H9 (cell line): ENCODE measurements at regions not wholly inside any gene's neighbourhood (a gene's known extent, or its start where the extent isn't known, plus 50 kb on each side); places are given as distances from the start of the nearest gene placed in this dataset.

ENCODE experiments used
- DNase-seq: peaks from one replicate; pipeline ENCODE4 v3.0.0-alpha.2; 2017
- H2AFZ ChIP-seq: one replicate; pipeline ENCODE4 v1.6.1; 2013; ENCODE audit warnings: mild to moderate bottlenecking, low read length, control low read depth, moderate library complexity
- H2AK5ac ChIP-seq: 2 replicates; pipeline ENCODE4 v1.6.1; 2013; ENCODE audit warnings: low read length, control low read depth, mixed read lengths; ENCODE audit not compliant: insufficient read length
- H2BK120ac ChIP-seq: one replicate; pipeline ENCODE4 v1.6.1; 2013; ENCODE audit warnings: low read depth, mild to moderate bottlenecking, low read length, control low read depth, inconsistent platforms; ENCODE audit not compliant: poor library complexity, severe bottlenecking
- H2BK12ac ChIP-seq: 2 replicates; pipeline ENCODE4 v1.6.1; 2013; ENCODE audit warnings: low read length, control low read depth, mixed read lengths, low read depth; ENCODE audit not compliant: insufficient read length
- H2BK15ac ChIP-seq: 2 replicates; pipeline ENCODE4 v1.6.1; 2013; ENCODE audit warnings: low read depth, low read length, control low read depth
- H2BK20ac ChIP-seq: one replicate; pipeline ENCODE4 v1.6.1; 2013; ENCODE audit warnings: low read depth, mild to moderate bottlenecking, low read length, control low read depth, inconsistent platforms; ENCODE audit not compliant: poor library complexity, severe bottlenecking
- H2BK5ac ChIP-seq: 2 replicates; pipeline ENCODE4 v1.6.1; 2013; ENCODE audit warnings: low read length, control low read depth, mixed read lengths; ENCODE audit not compliant: insufficient read length
- H3K14ac ChIP-seq: 2 replicates; pipeline ENCODE4 v1.6.1; 2013; ENCODE audit warnings: low read length, control low read depth; ENCODE audit not compliant: insufficient read depth
- H3K18ac ChIP-seq: 2 replicates; pipeline ENCODE4 v1.6.1; 2013; ENCODE audit warnings: low read depth, mild to moderate bottlenecking, mixed read lengths, low read length, control low read depth; ENCODE audit not compliant: insufficient read length
- H3K23ac ChIP-seq: 2 replicates; pipeline ENCODE4 v1.6.1; 2013; ENCODE audit warnings: low read length, control low read depth, mixed read lengths, low read depth; ENCODE audit not compliant: insufficient read length
- H3K23me2 ChIP-seq: 2 replicates; pipeline ENCODE4 v1.6.1; 2013; ENCODE audit warnings: low read depth, mild to moderate bottlenecking, mixed read lengths, low read length, control low read depth; ENCODE audit not compliant: insufficient read length, poor library complexity, severe bottlenecking
- H3K27ac ChIP-seq: 2 replicates; pipeline ENCODE4 v1.5.1; 2013; ENCODE audit warnings: low read length, control low read depth, mixed read lengths, low read depth; ENCODE audit not compliant: insufficient read length
- H3K27me3 ChIP-seq: 2 replicates; pipeline ENCODE4 v1.6.1; 2013; ENCODE audit warnings: low read length, control low read depth, inconsistent platforms; ENCODE audit not compliant: insufficient read depth
- H3K4ac ChIP-seq: 2 replicates; pipeline ENCODE4 v1.6.1; 2013; ENCODE audit warnings: low read depth, mild to moderate bottlenecking, control low read depth, inconsistent platforms, low read length, moderate library complexity
- H3K4me1 ChIP-seq: 2 replicates; pipeline ENCODE4 v1.6.1; 2013; ENCODE audit warnings: low read length, control low read depth, inconsistent platforms; ENCODE audit not compliant: insufficient read depth
- H3K4me2 ChIP-seq: 2 replicates; pipeline ENCODE4 v1.6.1; 2013; ENCODE audit warnings: low read length, control low read depth, mixed read lengths; ENCODE audit not compliant: insufficient read length, insufficient read depth
- H3K56ac ChIP-seq: 2 replicates; pipeline ENCODE4 v1.6.1; 2013; ENCODE audit warnings: low read depth, mild to moderate bottlenecking, mixed read lengths, low read length, control low read depth; ENCODE audit not compliant: insufficient read length
- H3K79me1 ChIP-seq: 2 replicates; pipeline ENCODE4 v1.6.1; 2013; ENCODE audit warnings: low read depth, mild to moderate bottlenecking, moderate library complexity, low read length, control low read depth, inconsistent platforms; ENCODE audit not compliant: insufficient read depth, poor library complexity, severe bottlenecking
- H3K79me2 ChIP-seq: 2 replicates; pipeline ENCODE4 v1.6.1; 2013; ENCODE audit warnings: low read length, control low read depth, inconsistent platforms; ENCODE audit not compliant: insufficient read depth
- H3K9ac ChIP-seq: 2 replicates; pipeline ENCODE4 v1.6.1; 2013; ENCODE audit warnings: low read length, control low read depth, mixed read lengths; ENCODE audit not compliant: insufficient read length; ENCODE audit errors: extremely low read depth
- H3K9me3 ChIP-seq: one replicate; pipeline ENCODE4 v1.6.1; 2013; ENCODE audit warnings: low read depth, low read length, inconsistent platforms; ENCODE audit not compliant: control insufficient read depth
- H3T11ph ChIP-seq: one replicate; pipeline ENCODE4 v1.6.1; 2013; ENCODE audit warnings: mild to moderate bottlenecking, low read length, control low read depth, inconsistent platforms
- H4K20me1 ChIP-seq: one replicate; pipeline ENCODE4 v1.6.1; 2013; ENCODE audit not compliant: control insufficient read depth, insufficient read length, insufficient read depth
- H4K5ac ChIP-seq: 2 replicates; pipeline ENCODE4 v1.6.1; 2013; ENCODE audit warnings: low read depth, mild to moderate bottlenecking, mixed read lengths, low read length, control low read depth; ENCODE audit not compliant: insufficient read length
- H4K8ac ChIP-seq: replicated peaks from 2 replicates; pipeline ENCODE4 v1.6.1; 2013; ENCODE audit warnings: low read length, control low read depth, mixed read lengths, low read depth; ENCODE audit not compliant: insufficient read length
- H4K91ac ChIP-seq: 2 replicates; pipeline ENCODE4 v1.6.1; 2013; ENCODE audit warnings: low read depth, mild to moderate bottlenecking, moderate library complexity, mixed read lengths, low read length, control low read depth; ENCODE audit not compliant: insufficient read length
- H3K27ac Mint-ChIP-seq, 3 experiments: 2 replicates in 2 of 3; 3 replicates in 1 of 3; pipeline ENCODE4 v1.8.0; 2020 to 2021; ENCODE audit warnings: mixed read lengths in 3 of 3, mild to moderate bottlenecking in 1 of 3, moderate library complexity in 1 of 3
- H3K27me3 Mint-ChIP-seq: 2 replicates; pipeline ENCODE4 v1.8.0; 2021; ENCODE audit warnings: low read depth, mild to moderate bottlenecking, moderate library complexity, mixed read lengths
- H3K36me3 Mint-ChIP-seq, 3 experiments: 2 replicates in 2 of 3; 3 replicates in 1 of 3; pipeline ENCODE4 v1.8.0; 2020 to 2021; ENCODE audit warnings: low read depth in 3 of 3, mixed read lengths in 3 of 3; ENCODE audit not compliant: insufficient read depth in 1 of 3
- H3K4me1 Mint-ChIP-seq, 2 experiments: 2 replicates each; pipeline ENCODE4 v1.8.0; 2020; ENCODE audit warnings: mixed read lengths in 2 of 2
- H3K4me3 Mint-ChIP-seq, 2 experiments: 2 replicates in 1 of 2; 3 replicates in 1 of 2; pipeline ENCODE4 v1.8.0; 2020 to 2021; ENCODE audit warnings: mild to moderate bottlenecking in 2 of 2, mixed read lengths in 2 of 2, moderate library complexity in 1 of 2
- H3K9me3 Mint-ChIP-seq, 2 experiments: 2 replicates in 1 of 2; 3 replicates in 1 of 2; pipeline ENCODE4 v1.8.0; 2020; ENCODE audit warnings: mild to moderate bottlenecking in 2 of 2, mixed read lengths in 2 of 2, moderate library complexity in 1 of 2
- WGBS: extraction: QIAGEN DNeasy Blood & Tissue Kit; methylation state at CpG from one replicate; pipeline ENCODE4 v1.1.7; 2013; ENCODE audit warnings: missing lambda C conversion rate, low lambda C conversion rate, mixed read lengths; ENCODE audit not compliant: insufficient read length; ENCODE audit errors: extremely low coverage; 5-methylcytosine and 5-hydroxymethylcytosine counted together
- TF ChIP-seq, protein P1 (sequence below): fragments of 200-600 bp; sonication (generic); conservative IDR thresholded peaks from 3 replicates; pipeline ENCODE4 v1.8.0; 2021; ENCODE audit warnings: antibody characterized with exemption, mild to moderate bottlenecking

DNA sequence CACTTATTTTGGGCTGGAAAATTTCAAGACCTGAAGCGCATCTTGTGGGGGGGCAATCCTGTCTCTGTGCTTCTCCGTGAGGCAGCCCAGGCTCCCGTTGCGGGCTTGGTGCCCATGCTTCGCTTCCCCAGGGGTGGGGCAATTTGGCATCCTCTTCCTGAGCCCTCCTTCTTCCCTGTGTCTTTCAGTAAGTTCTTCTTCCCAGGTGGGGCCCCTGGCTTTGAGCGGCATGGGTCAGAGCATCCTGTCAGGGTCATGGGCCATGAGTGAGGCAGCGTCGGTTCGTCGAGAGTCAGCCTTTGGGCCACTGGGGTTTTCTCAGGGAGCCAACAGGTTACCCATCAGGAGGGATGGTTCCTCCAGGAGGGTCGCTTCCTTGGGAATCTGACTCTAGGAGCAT is 200.7 kb downstream of the UBE3A start:
- TF ChIP-seq, protein P1, sequence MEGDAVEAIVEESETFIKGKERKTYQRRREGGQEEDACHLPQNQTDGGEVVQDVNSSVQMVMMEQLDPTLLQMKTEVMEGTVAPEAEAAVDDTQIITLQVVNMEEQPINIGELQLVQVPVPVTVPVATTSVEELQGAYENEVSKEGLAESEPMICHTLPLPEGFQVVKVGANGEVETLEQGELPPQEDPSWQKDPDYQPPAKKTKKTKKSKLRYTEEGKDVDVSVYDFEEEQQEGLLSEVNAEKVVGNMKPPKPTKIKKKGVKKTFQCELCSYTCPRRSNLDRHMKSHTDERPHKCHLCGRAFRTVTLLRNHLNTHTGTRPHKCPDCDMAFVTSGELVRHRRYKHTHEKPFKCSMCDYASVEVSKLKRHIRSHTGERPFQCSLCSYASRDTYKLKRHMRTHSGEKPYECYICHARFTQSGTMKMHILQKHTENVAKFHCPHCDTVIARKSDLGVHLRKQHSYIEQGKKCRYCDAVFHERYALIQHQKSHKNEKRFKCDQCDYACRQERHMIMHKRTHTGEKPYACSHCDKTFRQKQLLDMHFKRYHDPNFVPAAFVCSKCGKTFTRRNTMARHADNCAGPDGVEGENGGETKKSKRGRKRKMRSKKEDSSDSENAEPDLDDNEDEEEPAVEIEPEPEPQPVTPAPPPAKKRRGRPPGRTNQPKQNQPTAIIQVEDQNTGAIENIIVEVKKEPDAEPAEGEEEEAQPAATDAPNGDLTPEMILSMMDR = no peak
- H3K27me3 Mint-ChIP-seq = peaks cover 2% of the 10 kb centered on the region; the same call in 1 of the 2 replicates
- H3K4me1 Mint-ChIP-seq = no peaks in the 10 kb centered on the region
- no peak for DNase-seq
- Histone ChIP-seq H3K23me2 (no peaks in the 10 kb centered on the region), H3K9ac (no peak overlapping the region), H2BK5ac (no peak overlapping the region), H3K18ac (no peak overlapping the region), H3K56ac (no peak overlapping the region), H3K4me1 (no peaks in the 10 kb centered on the region), H3K14ac (no peak overlapping the region), H4K5ac (no peak overlapping the region), H2BK120ac (no peak overlapping the region), H4K8ac (no peak overlapping the region), H3K4me2 (no peak overlapping the region), H4K20me1 (no peaks in the 10 kb centered on the region), H3K79me1 (no peaks in the 10 kb centered on the region), H2AK5ac (no peak overlapping the region), H2AFZ (no peak overlapping the region), H2BK12ac (no peak overlapping the region), H3K27ac (no peak overlapping the region), H3K9me3 (peaks cover 69% of the 10 kb centered on the region), H2BK20ac (no peak overlapping the region), H3K27me3 (no peaks in the 10 kb centered on the region), H3K79me2 (no peaks in the 10 kb centered on the region), H3K4ac (no peak overlapping the region), H3T11ph (no peak overlapping the region), H3K23ac (no peak overlapping the region), H4K91ac (no peak overlapping the region), H2BK15ac (no peak overlapping the region)
- H3K27ac Mint-ChIP-seq = no peak overlapping the region
- no peak overlapping the region; a peak in 1 of 5 replicates for H3K4me3 Mint-ChIP-seq
- peaks cover 77 to 90% of the 10 kb centered on the region in 2 experiments for H3K9me3 Mint-ChIP-seq
- no CpG with 5 or more reads among the region's 11 CpGs for WGBS
- peaks cover 4 to 9% (median 4%) of the 10 kb centered on the region in 3 experiments; a peak in 6 of 7 replicates for H3K36me3 Mint-ChIP-seq
